ENCODE measurements at regions not wholly inside any gene's neighbourhood (a gene's known extent, or its start where the extent isn't known, plus 50 kb on each side); places are given as distances from the start of the nearest gene placed in this dataset.

DNA sequence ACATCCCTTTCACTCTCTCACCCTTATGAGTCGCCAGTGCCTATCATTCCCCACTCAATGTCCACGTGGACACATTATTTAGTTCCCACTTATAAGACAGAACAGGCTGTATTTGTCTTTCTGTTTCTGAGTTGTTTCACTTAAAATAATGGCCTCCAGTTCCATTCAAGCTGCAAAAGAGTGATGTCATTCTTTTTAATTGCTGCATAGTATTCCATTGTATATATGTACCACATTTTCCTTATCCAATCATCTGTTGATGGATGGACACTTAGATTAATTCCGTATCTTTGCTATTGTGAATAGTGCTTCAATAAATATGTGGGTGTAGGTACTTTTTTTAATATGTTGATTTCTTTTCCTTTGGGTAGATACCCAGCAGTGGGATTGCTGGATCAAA, 79.1 kb downstream of the ZNF365 start:
- TF ChIP-seq, protein P1, sequence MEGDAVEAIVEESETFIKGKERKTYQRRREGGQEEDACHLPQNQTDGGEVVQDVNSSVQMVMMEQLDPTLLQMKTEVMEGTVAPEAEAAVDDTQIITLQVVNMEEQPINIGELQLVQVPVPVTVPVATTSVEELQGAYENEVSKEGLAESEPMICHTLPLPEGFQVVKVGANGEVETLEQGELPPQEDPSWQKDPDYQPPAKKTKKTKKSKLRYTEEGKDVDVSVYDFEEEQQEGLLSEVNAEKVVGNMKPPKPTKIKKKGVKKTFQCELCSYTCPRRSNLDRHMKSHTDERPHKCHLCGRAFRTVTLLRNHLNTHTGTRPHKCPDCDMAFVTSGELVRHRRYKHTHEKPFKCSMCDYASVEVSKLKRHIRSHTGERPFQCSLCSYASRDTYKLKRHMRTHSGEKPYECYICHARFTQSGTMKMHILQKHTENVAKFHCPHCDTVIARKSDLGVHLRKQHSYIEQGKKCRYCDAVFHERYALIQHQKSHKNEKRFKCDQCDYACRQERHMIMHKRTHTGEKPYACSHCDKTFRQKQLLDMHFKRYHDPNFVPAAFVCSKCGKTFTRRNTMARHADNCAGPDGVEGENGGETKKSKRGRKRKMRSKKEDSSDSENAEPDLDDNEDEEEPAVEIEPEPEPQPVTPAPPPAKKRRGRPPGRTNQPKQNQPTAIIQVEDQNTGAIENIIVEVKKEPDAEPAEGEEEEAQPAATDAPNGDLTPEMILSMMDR (IDR thresholded peaks at IDR 0.05; ENCODE audit: low read depth, low read length, missing control alignments), result no peak
- no peak for DNase-seq (ENCODE audit: extremely low read depth, low read depth)
- no peak overlapping the region for H3K4me3 ChIP-seq (replicated peaks; ENCODE audit: low read depth, low read length)

- peak; percentile 81 for DNase-seq (ENCODE audit: extremely low read depth, low read depth)
- TF ChIP-seq, protein P1 (IDR thresholded peaks at IDR 0.05; ENCODE audit: low read depth, low read length, missing control alignments), result no peak
- no peak overlapping the region for H3K4me3 ChIP-seq (replicated peaks; ENCODE audit: low read depth, low read length)
Observed at GRCh38 chr10:62454687-62455397, 80.7 kb downstream of the ZNF365 start.

GRCh38 chr10:62456611-62457101, 82.5 kb downstream of the ZNF365 start:
- TF ChIP-seq, protein P1 (IDR thresholded peaks at IDR 0.05; ENCODE audit: low read depth, low read length, missing control alignments), result no peak
- DNase-seq (ENCODE audit: extremely low read depth, low read depth), result peak; percentile 76
- H3K4me3 ChIP-seq (replicated peaks; ENCODE audit: low read depth, low read length), result no peak overlapping the region

- TF ChIP-seq, protein P1 (IDR thresholded peaks at IDR 0.05; ENCODE audit: low read depth, low read length, missing control alignments), result no peak
- DNase-seq (ENCODE audit: extremely low read depth, low read depth), result no peak
- H3K4me3 ChIP-seq (replicated peaks; ENCODE audit: low read depth, low read length), result no peak overlapping the region
Observed at GRCh38 chr10:62457196-62457595, 83.0 kb downstream of the ZNF365 start.

DNA sequence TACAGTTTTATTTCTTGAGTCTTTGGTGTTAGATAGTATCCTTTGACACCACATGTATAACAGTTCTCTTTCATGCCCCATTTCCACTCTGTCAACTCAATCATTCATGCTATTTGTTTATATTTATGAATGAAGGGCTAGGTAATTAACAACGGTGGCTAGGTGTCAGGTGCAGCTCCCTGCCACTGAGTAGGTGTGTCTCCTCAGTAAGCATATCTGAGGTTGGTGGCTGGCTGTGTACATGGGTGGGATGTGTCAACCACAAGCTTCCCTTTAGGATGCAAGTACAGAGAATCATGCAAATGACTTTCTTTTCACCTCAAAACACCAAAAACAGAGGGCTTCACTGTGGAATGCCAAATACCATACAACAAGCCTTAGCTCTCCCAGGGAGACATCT, 83.4 kb downstream of the ZNF365 start:
- H3K4me3 ChIP-seq (replicated peaks; ENCODE audit: low read depth, low read length), result no peak overlapping the region
- TF ChIP-seq, protein P1 (IDR thresholded peaks at IDR 0.05; ENCODE audit: low read depth, low read length, missing control alignments), result no peak
- no peak for DNase-seq (ENCODE audit: extremely low read depth, low read depth)

GRCh38 chr10:62459072-62459471, 84.9 kb downstream of the ZNF365 start:
- no peak overlapping the region for H3K4me3 ChIP-seq (replicated peaks; ENCODE audit: low read depth, low read length)
- TF ChIP-seq, protein P1 (IDR thresholded peaks at IDR 0.05; ENCODE audit: low read depth, low read length, missing control alignments), result no peak
- peak; percentile 88 for DNase-seq (ENCODE audit: extremely low read depth, low read depth)

Measured in HFF-Myc (cell line).